UCSD-AML1 (cell line): ENCODE measurements at regions not wholly inside any gene's neighbourhood (a gene's known extent, or its start where the extent isn't known, plus 50 kb on each side); places are given as distances from the start of the nearest gene placed in this dataset.
"Not testable (repeated sequence)": the region's sequence is repeated elsewhere in the genome, so short reads cannot be mapped to it uniquely, and the experiment has no call there.

Source experiments
- DNase-seq: peaks from one replicate; lab custom pipeline; 2025; ENCODE audit not compliant: unreplicated experiment; lab: John Stamatoyannopoulos, UW

- no peak for DNase-seq
Measured at GRCh38 chr1:98143403-98143802, 222.6 kb upstream of the DPYD start.

- no peak for DNase-seq
Measured at GRCh38 chr1:98133131-98133530, 212.3 kb upstream of the DPYD start.

GRCh38 chr1:98130408-98130807 is 209.6 kb upstream of the DPYD start:
- no peak for DNase-seq

DNA sequence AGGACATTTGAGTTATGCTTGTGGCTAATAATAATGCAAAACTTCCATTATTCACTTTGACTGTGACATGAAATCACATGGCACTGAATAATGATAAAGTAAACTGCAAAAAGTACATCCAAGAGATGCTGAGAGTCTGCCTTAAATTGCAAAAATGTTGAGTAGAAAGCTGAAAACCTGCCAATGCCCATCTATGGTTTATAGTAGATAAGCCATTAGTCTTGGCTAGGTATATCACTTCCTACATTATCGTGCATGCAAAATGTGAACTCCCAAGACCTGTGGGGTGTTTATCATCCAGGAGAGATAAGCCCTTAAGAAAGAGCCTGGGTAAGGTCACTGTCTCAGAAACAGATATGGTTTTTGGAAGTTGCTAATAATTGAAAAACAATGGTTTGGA is 208.7 kb upstream of the DPYD start:
- no peak for DNase-seq

DNA sequence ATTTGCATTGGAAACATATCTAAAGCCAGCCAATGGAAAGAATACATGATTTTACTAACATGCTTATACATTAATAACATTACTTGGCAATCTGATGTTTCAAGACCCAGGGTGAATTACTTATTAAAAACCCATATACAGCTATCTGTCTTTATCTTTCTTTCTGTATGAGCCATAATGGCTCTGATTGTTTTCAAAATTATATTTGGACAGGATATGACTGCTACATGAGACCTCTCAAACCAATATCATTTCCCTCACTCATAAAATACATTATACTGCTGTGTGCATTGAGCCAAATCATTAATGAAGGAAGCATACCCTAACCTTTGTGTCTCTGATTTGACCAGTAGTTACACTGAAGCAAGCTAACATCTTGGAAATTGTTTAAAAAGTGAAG is 205.9 kb upstream of the DPYD start:
- no peak for DNase-seq

DNA sequence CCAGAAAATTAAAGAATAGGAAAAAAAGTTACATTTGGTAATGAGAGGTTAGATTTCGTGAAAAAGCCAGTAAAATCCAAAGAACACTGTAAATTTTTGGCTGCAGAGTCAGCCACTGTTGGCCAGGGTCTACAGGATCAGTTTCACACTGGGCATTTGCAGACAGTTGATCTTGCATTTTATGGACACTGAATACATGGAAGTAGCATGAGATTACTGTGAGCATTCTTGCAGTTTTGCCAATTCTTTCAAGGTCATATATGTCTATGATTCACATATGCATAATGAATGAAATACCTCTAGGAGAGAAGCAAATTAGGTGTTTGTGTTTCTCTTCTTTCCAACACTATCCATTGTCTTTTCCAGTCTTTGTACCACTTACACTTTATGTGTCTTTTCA is 200.8 kb upstream of the DPYD start:
- no peak for DNase-seq

- DNase-seq: no peak
Measured at GRCh38 chr1:98119796-98120195, 199.0 kb upstream of the DPYD start.

DNA sequence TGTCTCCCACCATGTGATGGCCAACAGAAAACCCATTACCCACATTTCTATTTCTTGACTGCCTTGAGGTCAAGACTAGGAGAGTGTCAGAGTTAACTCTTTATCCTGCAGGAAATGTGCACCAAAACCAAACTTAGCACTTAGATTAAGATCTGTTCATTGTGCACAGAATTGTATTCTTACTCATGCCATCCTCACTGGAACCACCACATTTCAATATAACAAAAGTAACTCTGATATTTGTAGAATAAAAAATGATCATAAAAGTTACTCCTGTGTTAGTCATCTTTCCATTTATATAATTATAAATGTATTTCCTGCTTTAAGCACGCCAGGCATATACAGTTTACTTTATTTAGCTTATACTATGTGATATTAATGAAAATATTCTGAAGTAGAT is 193.0 kb upstream of the DPYD start:
- no peak for DNase-seq

DNA sequence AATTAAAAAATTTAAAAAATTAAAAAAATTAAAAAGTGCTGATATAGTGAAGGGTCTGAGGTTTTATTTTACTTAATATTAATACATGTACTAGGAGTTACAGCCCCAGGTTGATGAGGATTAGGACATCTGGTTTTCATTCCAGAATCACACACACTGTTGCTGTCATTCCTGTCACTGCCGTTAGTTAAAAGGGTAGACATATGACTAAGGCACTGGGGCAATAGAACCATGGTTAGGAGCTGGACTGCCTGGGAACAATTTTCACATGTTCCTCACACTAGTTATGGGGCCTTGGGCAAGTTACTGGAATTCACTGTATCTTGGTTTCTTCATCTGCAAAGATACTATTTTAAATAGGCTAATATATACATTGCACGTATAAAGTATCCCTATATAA is 191.8 kb upstream of the DPYD start:
- DNase-seq: no peak

- no peak for DNase-seq
Measured at GRCh38 chr1:98110674-98111073, 189.8 kb upstream of the DPYD start.

- DNase-seq: not testable (repeated sequence)
Measured at GRCh38 chr1:98108378-98108777, 187.5 kb upstream of the DPYD start.

DNA sequence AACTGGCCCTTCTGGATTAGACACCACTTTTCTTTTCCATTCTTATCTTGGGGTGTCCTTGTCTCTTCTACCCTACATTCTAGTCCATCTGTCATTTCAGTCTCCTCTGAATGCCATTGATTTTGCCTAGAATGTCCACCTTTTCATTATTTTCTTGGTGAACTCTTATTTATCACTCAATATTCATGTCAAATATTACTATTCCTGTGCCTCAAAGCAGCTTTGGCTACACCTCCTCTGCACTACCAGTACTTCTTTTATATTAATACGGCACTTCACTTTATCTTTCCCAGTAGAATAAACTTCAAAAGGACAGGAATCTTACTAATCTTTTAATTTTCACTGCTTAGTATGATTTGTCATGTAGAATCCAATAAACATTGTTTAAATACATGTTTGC is 186.4 kb upstream of the DPYD start:
- DNase-seq: no peak

DNA sequence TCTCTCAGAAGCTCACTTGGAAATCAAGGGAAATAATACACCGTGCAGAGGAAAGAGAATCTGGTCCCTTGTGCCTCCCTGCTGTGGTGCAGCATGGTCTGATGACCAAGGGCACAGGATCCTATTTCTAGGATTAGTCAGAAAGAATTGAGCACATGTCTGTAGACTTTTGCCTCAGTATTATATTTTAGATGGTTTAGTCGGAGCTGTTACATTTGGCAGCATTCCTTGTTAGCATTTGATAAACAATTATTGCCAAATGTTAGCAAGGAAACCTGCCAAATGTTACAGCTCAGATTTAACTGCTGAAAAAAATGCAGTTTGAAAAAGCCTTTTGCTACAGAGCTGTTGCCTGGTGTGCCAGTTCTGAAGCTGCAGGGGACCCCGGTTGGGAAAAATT is 183.5 kb upstream of the DPYD start:
- DNase-seq: no peak

DNA sequence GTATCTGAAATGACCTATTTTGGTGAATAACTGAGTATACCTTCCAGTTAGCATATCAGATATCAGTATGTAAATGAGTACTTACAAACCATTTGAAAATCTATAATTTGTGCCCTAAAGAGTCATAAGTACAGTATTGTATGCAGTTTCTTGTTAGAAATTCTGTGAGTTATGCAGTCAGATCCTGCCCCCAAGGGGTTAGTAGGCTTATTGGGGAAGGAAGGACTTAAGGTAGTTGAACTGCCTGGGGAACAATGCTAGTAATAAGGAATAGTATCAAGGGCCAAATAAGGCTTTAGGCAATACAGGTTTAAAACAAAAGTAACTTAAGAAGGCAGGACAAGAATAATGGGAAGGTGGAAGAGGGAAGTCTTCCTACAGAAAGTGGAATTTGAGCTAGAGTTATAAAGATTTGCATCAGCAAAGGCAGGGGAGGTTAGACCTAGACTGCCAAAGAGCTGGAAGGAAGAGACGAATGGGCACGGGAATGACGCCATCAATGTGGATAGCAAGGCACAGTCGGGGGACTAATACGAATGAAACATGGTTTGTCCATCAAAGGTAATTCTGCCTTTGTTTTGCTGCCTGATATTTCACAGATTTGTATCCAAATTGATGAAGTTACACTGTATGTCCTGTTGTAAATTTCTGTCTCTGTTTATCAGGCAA is 182.9 kb upstream of the DPYD start:
- DNase-seq: no peak

DNA sequence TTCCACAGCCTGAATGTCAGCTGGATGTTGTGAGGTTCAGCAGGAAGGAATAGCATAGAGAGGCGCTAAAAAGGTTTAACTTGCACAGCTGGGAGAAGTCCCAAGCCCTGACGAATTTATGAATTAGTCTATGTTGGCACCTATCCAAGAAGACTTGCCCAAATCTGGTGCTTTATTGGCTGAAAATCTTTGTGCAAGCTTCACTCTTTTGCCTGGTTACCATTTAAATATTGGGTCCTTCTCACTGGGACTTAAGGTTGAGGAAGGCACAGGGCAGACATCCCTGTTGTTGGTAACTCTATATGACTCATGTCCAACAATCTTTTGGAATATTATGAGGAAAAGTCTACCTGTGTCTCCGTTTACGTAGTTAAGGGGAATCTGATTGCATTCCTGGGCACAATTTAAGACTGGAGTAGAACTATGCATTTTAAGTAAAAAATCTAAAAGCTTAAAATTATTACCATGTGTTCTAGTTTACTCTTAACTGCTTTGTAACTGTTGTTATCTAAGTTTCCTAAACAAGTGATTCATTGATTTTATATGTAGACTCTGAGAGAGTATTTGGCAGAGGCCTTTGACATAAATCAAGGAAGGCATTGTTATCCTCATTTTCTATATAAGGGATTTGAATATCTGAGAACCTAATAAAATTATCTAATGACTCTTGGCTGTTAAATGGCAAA is 181.7 kb upstream of the DPYD start:
- no peak for DNase-seq

DNA sequence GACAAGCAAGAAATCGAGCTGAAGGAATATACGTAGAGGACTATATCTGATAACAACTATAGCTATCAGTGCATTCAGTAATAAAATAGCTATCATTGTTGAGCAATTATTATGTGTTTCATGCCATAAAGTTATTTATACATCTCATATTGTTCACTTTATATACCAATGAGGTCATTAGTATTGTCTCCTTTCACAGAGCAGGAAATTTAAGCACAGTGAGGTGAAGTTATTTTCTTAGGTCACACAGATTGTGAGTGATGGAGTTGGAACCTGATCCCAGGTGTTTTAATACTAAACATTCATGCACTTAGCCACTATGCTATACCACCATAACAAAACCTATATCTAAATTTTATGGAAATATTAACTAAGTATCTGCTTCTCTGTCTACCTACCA is 180.5 kb upstream of the DPYD start:
- no peak for DNase-seq

DNA sequence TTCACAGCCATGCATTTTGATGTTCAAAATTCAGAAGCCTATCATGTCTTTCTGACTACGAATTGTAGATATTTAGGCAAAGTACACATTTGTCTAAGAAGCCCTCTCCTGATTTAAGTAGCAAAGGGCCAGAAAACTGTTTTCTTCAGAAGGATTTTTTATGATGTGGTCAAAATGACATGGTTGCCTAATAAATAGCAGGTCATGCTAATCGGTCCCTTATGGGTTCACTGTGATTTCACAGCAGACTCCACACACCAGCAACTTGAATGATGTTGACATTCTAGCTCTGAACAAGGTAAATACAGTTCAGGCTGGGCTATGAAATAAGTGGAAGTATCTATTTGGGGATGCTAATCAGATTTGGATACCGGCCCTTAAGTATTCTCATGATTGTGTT is 178.7 kb upstream of the DPYD start:
- no peak for DNase-seq

GRCh38 chr1:98098473-98098872 is 177.6 kb upstream of the DPYD start:
- no peak for DNase-seq

DNA sequence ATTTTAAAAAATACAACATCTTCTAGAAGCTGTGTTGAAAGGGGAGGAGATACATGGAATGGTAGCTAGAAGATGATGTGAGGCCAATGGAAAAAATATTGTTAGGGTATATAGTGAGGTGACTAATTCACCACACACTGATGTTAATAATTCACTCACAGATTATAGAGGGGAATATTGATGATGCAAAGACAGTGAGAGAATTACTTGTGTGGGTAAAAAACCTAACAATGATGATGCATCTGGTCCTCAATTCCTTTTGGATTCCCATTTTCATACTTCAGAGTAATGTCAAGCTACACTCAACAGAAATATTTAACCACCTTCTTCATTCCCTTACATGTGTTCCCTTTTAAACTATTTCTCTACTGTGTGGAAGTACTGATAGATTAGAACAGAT is 169.5 kb upstream of the DPYD start:
- DNase-seq: no peak

- DNase-seq: no peak
Measured at GRCh38 chr1:98088381-98088780, 167.5 kb upstream of the DPYD start.

DNA sequence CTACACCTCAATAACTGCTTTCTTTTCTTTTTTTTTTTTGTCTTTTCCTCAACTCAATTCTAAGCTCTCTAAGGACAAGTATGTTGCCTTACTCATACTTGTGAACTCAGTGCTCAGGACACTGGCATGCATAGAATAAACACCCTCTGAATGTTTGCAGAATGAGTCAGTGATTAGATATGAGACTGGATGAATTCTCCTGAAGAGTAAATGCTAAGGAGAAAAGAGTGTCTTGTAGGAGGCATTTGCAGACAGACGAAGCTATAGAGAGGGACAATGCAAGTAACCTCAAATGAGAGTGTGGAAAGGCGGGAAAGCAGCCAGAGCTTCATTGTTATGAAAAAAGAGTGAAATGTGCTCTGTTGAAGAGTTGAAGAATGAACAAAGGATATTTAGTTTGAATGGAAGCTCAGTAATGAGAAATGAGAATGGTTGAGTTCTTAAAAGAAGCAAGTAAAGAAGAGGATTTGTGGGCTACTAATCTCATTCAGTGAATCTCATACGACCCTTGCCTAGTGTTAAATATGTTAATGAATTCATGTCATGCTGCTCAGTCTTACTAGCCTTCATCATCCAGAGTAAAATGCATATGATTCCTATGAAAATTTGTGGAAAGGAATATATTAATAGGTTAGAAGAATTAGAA is 166.1 kb upstream of the DPYD start:
- no peak for DNase-seq

GRCh38 chr1:98086156-98086555 is 165.3 kb upstream of the DPYD start:
- no peak for DNase-seq

GRCh38 chr1:98084188-98084587 is 163.4 kb upstream of the DPYD start:
- no peak for DNase-seq
